Ovary (tissue), 3 donors: ENCODE measurements at regions not wholly inside any gene's neighbourhood (a gene's known extent, or its start where the extent isn't known, plus 50 kb on each side); places are given as distances from the start of the nearest gene placed in this dataset.

ENCODE experiments used
- CTCF ChIP-seq, 3 donors: fragments of 450-650 bp in 2 of 3; fragments of 200-600 bp in 1 of 3; IDR thresholded peaks; one replicate each; pipeline versions ENCODE4 v1.5.1 to v1.8.0; 2016 to 2022; ENCODE audit warnings: antibody characterized with exemption in 3 of 3, mild to moderate bottlenecking in 1 of 3
- EP300 ChIP-seq: sonication (generic); formaldehyde crosslinking; IDR thresholded peaks from one replicate; pipeline ENCODE4 v1.6.1; 2017; ENCODE audit warnings: antibody characterized with exemption
- POLR2A ChIP-seq: fragments of 450-650 bp; IDR thresholded peaks from one replicate; pipeline ENCODE4 v1.6.1; 2017; ENCODE audit warnings: antibody characterized with exemption, mild to moderate bottlenecking, moderate library complexity
- donor health status: DM: no; HTN: no; CAD: no.

DNA sequence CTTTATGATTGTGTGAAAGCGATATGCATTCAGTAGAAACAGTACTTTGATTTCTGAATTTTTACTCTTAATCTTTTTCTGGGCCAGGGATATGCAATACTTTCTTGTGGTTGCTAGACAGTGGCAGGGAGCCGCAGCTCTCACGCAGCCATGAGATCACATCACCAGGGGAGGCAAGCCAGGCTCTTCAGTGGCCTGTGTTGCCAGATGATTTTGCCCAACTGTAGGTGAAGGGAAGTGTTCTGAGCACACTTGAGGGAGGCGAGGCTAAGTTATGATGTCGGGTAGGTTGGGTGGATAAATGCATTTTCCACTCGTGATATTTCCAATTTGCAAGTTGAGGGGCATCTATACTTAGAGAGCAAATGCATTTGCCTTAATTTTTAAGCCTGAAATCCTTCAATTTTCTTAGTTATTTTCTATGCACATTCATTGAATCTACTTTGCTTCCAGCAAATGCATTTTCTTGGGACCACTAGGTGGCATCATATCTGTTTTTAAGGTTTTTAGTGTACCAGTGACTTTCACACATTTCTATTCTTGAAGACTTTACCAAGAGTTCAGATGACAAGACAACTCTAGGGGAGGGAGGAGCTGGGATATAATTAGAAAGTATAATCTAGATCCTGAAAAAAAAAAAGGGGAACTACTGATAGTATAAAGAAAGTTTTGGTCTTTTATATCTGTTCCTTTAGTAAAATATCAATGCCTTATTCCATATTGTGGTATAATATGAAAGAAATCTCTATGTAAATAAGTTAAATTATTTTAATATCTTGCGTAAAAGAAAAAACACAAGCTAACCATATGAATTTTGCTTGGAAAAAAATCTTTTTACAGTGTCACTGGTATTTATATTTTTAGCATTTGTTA, 643.3 kb downstream of the SOCS6 start:
- no peak for TF ChIP-seq CTCF (IDR thresholded peaks at IDR 0.05)
- TF ChIP-seq POLR2A: no peak
- TF ChIP-seq EP300: no peak
